ENCODE measurements at regions not wholly inside any gene's neighbourhood (a gene's known extent, or its start where the extent isn't known, plus 50 kb on each side); places are given as distances from the start of the nearest gene placed in this dataset.

- TF ChIP-seq CTCF (IDR thresholded peaks at IDR 0.05) (no peak), POLR2A (IDR thresholded peaks at IDR 0.05) (no peak), EP300 (IDR thresholded peaks at IDR 0.05) (no peak), POLR2AphosphoS5 (IDR thresholded peaks at IDR 0.05) (no peak)
Observed at GRCh38 chr3:177772908-177773557, 575.8 kb upstream of the TBL1XR1 start.
